H1 (cell line): ENCODE measurements at regions not wholly inside any gene's neighbourhood (a gene's known extent, or its start where the extent isn't known, plus 50 kb on each side); places are given as distances from the start of the nearest gene placed in this dataset.

Source experiments
- ATF2 ChIP-seq: IDR thresholded peaks from 2 replicates; pipeline ENCODE4 v1.6.1; 2012; ENCODE audit warnings: low read length, inconsistent platforms
- BRCA1 ChIP-seq: IDR thresholded peaks from 2 replicates; pipeline ENCODE4 v1.6.1; 2012; ENCODE audit warnings: low read depth, low read length, improper control_type of control experiment
- CBX5 ChIP-seq: fragments of 300-800, 300-1000 bp; sonication (generic); IDR thresholded peaks from 2 replicates; pipeline ENCODE4 v1.7.1; 2016; ENCODE audit warnings: antibody characterized with exemption, low read length, low read depth
- CHD1 ChIP-seq: IDR thresholded peaks from 2 replicates; pipeline ENCODE4 v1.6.1; 2012; ENCODE audit warnings: low read depth, low read length, improper control_type of control experiment
- CHD7 ChIP-seq: fragments of 300-600 bp; sonication (generic); IDR thresholded peaks from 2 replicates; pipeline ENCODE4 v1.7.1; 2012; ENCODE audit warnings: low read length, moderate library complexity, mild to moderate bottlenecking, inconsistent platforms; ENCODE audit not compliant: insufficient replicate concordance
- FOSL1 ChIP-seq: IDR thresholded peaks from 2 replicates; pipeline ENCODE4 v1.6.1; 2011; ENCODE audit warnings: mild to moderate bottlenecking, low read depth, low read length, moderate library complexity; ENCODE audit not compliant: insufficient read depth
- GTF2F1 ChIP-seq: IDR thresholded peaks from 2 replicates; pipeline ENCODE4 v1.6.1; 2012; ENCODE audit warnings: low read depth, low read length, improper control_type of control experiment, borderline replicate concordance
- NRF1 ChIP-seq: IDR thresholded peaks from 2 replicates; pipeline ENCODE4 v1.6.1; 2011; ENCODE audit warnings: mild to moderate bottlenecking, low read depth, low read length, improper control_type of control experiment
- SIX5 ChIP-seq: IDR thresholded peaks from 2 replicates; pipeline ENCODE4 v1.6.1; 2011; ENCODE audit warnings: mild to moderate bottlenecking, low read depth, low read length
- SP2 ChIP-seq: IDR thresholded peaks from 2 replicates; pipeline ENCODE4 v1.6.1; 2012; ENCODE audit warnings: mild to moderate bottlenecking, low read length, inconsistent platforms
- SRF ChIP-seq: IDR thresholded peaks from 2 replicates; pipeline ENCODE4 v1.6.1; 2011; ENCODE audit warnings: mild to moderate bottlenecking, low read depth, low read length, moderate library complexity

GRCh38 chr12:59131462-59131861, 211.2 kb upstream of the LRIG3 start (continued):
- no peak for TF ChIP-seq CHD7
- no peak for TF ChIP-seq SP2
- TF ChIP-seq ATF2 = no peak
- no peak for TF ChIP-seq SRF
- no peak for TF ChIP-seq BRCA1
- TF ChIP-seq CHD1 = no peak
- no peak for TF ChIP-seq SIX5
- no peak for TF ChIP-seq FOSL1
- TF ChIP-seq GTF2F1 = no peak
- TF ChIP-seq NRF1 = no peak
- TF ChIP-seq CBX5 = no peak
